ENCODE measurements at regions not wholly inside any gene's neighbourhood (a gene's known extent, or its start where the extent isn't known, plus 50 kb on each side); places are given as distances from the start of the nearest gene placed in this dataset.
"Not testable (repeated sequence)": the region's sequence is repeated elsewhere in the genome, so short reads cannot be mapped to it uniquely, and the experiment has no call there.

DNA sequence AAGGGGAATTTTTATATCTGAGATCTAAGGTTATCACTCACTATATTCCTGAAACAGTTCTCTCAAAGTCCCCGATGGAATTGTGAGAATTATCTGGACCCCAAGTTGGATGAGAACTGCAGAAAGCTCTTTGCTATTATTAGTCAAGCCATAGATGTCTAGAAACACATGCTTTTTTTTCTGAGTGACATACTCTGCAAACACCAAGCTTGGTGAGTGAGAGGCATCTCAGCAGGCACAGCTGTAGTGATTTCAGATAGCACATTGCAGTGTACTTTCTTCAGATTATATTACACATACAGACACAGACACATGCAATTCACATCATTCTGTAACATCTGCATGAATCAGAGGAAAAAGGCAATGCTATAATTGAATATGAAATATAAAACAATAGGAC, 111.1 kb upstream of the UFL1 start:
- Histone ChIP-seq H3K4me3 (ENCODE audit: low read depth, low read length) (no peak overlapping the region), H3K36me3 (ENCODE audit: control insufficient read depth, insufficient read depth, low read length) (no peaks in the 10 kb centered on the region), H2AFZ (no peak overlapping the region), H3K27me3 (ENCODE audit: control insufficient read depth, insufficient read depth, low read length) (no peaks in the 10 kb centered on the region), H3K4me2 (ENCODE audit: low read length) (no peak overlapping the region), H3K27ac (no peak overlapping the region), H3K79me2 (no peaks in the 10 kb centered on the region), H3K9ac (no peak overlapping the region), H3K9me3 (ENCODE audit: control insufficient read depth, low read length) (no peaks in the 10 kb centered on the region), H3K4me1 (no peaks in the 10 kb centered on the region)
- TF ChIP-seq CTCF (IDR thresholded peaks at IDR 0.05) = no peak

- H2AFZ ChIP-seq = no peak overlapping the region
- no peak overlapping the region for H3K9ac ChIP-seq
- no peaks in the 10 kb centered on the region for H3K36me3 ChIP-seq (ENCODE audit: control insufficient read depth, insufficient read depth, low read length)
- H3K4me2 ChIP-seq (ENCODE audit: low read length) = no peak overlapping the region
- H3K4me1 ChIP-seq = no peaks in the 10 kb centered on the region
- no peaks in the 10 kb centered on the region for H3K79me2 ChIP-seq
- H3K9me3 ChIP-seq (ENCODE audit: control insufficient read depth, low read length) = peaks cover 3% of the 10 kb centered on the region
- no peaks in the 10 kb centered on the region for H3K27me3 ChIP-seq (ENCODE audit: control insufficient read depth, insufficient read depth, low read length)
- no peak overlapping the region for H3K27ac ChIP-seq
- H3K4me3 ChIP-seq (ENCODE audit: low read depth, low read length) = no peak overlapping the region
- TF ChIP-seq CTCF (IDR thresholded peaks at IDR 0.05) = no peak
These were observed 101.3 kb upstream of the UFL1 start for GRCh38 chr6:96420294-96420693.

DNA sequence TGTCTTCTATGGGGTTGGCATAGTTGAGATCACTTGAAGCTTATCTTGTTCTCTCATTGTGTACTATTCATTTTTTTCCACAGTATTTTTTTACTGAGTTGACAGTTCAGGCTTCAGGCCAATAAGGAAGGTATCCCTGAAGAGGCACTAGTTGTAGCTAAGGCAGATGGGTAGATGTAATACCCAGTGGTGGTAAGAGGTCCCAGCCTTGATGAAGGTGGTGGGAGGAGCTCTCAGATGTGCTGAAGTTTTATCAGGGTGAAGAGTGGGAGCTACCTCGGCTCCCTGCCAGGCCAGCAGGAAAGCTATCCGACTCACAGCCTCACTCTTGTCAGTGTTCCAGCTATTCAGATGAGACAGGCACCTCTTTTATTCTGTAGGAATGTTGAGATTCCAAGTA, 87.7 kb upstream of the UFL1 start:
- Histone ChIP-seq H3K27ac (no peak overlapping the region), H3K79me2 (no peaks in the 10 kb centered on the region), H3K4me1 (no peaks in the 10 kb centered on the region), H3K4me2 (ENCODE audit: low read length) (no peak overlapping the region), H3K9me3 (ENCODE audit: control insufficient read depth, low read length) (no peaks in the 10 kb centered on the region), H3K36me3 (ENCODE audit: control insufficient read depth, insufficient read depth, low read length) (no peaks in the 10 kb centered on the region), H3K4me3 (ENCODE audit: low read depth, low read length) (no peak overlapping the region), H3K27me3 (ENCODE audit: control insufficient read depth, insufficient read depth, low read length) (no peaks in the 10 kb centered on the region), H3K9ac (no peak overlapping the region), H2AFZ (no peak overlapping the region)
- TF ChIP-seq CTCF (IDR thresholded peaks at IDR 0.05) = no peak

- no peaks in the 10 kb centered on the region for H3K9me3 ChIP-seq (ENCODE audit: control insufficient read depth, low read length)
- H2AFZ ChIP-seq = no peak overlapping the region
- no peak overlapping the region for H3K27ac ChIP-seq
- H3K9ac ChIP-seq = no peak overlapping the region
- H3K36me3 ChIP-seq (ENCODE audit: control insufficient read depth, insufficient read depth, low read length) = no peaks in the 10 kb centered on the region
- no peaks in the 10 kb centered on the region for H3K79me2 ChIP-seq
- H3K27me3 ChIP-seq (ENCODE audit: control insufficient read depth, insufficient read depth, low read length) = no peaks in the 10 kb centered on the region
- no peak overlapping the region for H3K4me3 ChIP-seq (ENCODE audit: low read depth, low read length)
- no peaks in the 10 kb centered on the region for H3K4me1 ChIP-seq
- TF ChIP-seq CTCF (IDR thresholded peaks at IDR 0.05) = no peak
- no peak overlapping the region for H3K4me2 ChIP-seq (ENCODE audit: low read length)
These were observed 85.2 kb upstream of the UFL1 start for GRCh38 chr6:96436398-96436797.

- not testable (repeated sequence) for H3K4me2 ChIP-seq (ENCODE audit: low read length); H3K4me1 ChIP-seq; H3K79me2 ChIP-seq; H3K27ac ChIP-seq; H2AFZ ChIP-seq; H3K9ac ChIP-seq; H3K36me3 ChIP-seq (ENCODE audit: control insufficient read depth, insufficient read depth, low read length); H3K27me3 ChIP-seq (ENCODE audit: control insufficient read depth, insufficient read depth, low read length); H3K9me3 ChIP-seq (ENCODE audit: control insufficient read depth, low read length); H3K4me3 ChIP-seq (ENCODE audit: low read depth, low read length)
These were observed 84.4 kb upstream of the UFL1 start for GRCh38 chr6:96437228-96437627.
